ENCODE measurements at regions not wholly inside any gene's neighbourhood (a gene's known extent, or its start where the extent isn't known, plus 50 kb on each side); places are given as distances from the start of the nearest gene placed in this dataset.

- Mint-ChIP-seq H3K9me3 (ENCODE audit: low read depth) (peaks cover 9% of the 10 kb centered on the region), H3K27ac (no peak overlapping the region), H3K4me1 (no peaks in the 10 kb centered on the region), H3K36me3 (no peaks in the 10 kb centered on the region), H3K27me3 (no peaks in the 10 kb centered on the region), H3K4me3 (no peak overlapping the region)
- DNase-seq (no peak), ATAC-seq (no peak)
- CTCF ChIA-PET = no interaction called here
Observed at GRCh38 chr20:60968853-60969720, 283.0 kb upstream of the CDH4 start.

- CTCF ChIA-PET = no interaction called here
- H3K4me1 Mint-ChIP-seq = no peaks in the 10 kb centered on the region
- H3K4me3 Mint-ChIP-seq = no peak overlapping the region
- ATAC-seq (no peak), DNase-seq (no peak)
- no peaks in the 10 kb centered on the region for H3K36me3 Mint-ChIP-seq
- H3K27me3 Mint-ChIP-seq = no peaks in the 10 kb centered on the region
- no peak overlapping the region for H3K27ac Mint-ChIP-seq
- H3K9me3 Mint-ChIP-seq (ENCODE audit: low read depth) = peaks cover 9% of the 10 kb centered on the region
Observed at GRCh38 chr20:60970601-60971000, 281.5 kb upstream of the CDH4 start.

GRCh38 chr20:60974022-60974421 is 278.0 kb upstream of the CDH4 start:
- no peak for DNase-seq
- Mint-ChIP-seq H3K4me1 (no peaks in the 10 kb centered on the region), H3K27me3 (no peaks in the 10 kb centered on the region), H3K9me3 (ENCODE audit: low read depth) (peaks cover 5% of the 10 kb centered on the region), H3K4me3 (no peak overlapping the region), H3K27ac (no peak overlapping the region), H3K36me3 (no peaks in the 10 kb centered on the region)
- no peak for ATAC-seq
- CTCF ChIA-PET = no interaction called here

- CTCF ChIA-PET = no interaction called here
- Mint-ChIP-seq H3K36me3 (no peaks in the 10 kb centered on the region), H3K9me3 (ENCODE audit: low read depth) (peaks cover 5% of the 10 kb centered on the region), H3K4me1 (no peaks in the 10 kb centered on the region), H3K27me3 (no peaks in the 10 kb centered on the region), H3K27ac (no peak overlapping the region), H3K4me3 (no peak overlapping the region)
- ATAC-seq (no peak), DNase-seq (no peak)
Observed at GRCh38 chr20:60974441-60974945, 277.6 kb upstream of the CDH4 start.

GRCh38 chr20:60976139-60976538 is 275.9 kb upstream of the CDH4 start:
- Mint-ChIP-seq H3K4me3 (no peak overlapping the region), H3K36me3 (no peaks in the 10 kb centered on the region), H3K4me1 (no peaks in the 10 kb centered on the region), H3K27me3 (no peaks in the 10 kb centered on the region), H3K9me3 (ENCODE audit: low read depth) (peaks cover 11% of the 10 kb centered on the region), H3K27ac (no peak overlapping the region)
- no peak for ATAC-seq
- DNase-seq = no peak
- CTCF ChIA-PET = no interaction called here

GRCh38 chr20:60976913-60977312 is 275.1 kb upstream of the CDH4 start:
- peaks cover 11% of the 10 kb centered on the region for H3K9me3 Mint-ChIP-seq (ENCODE audit: low read depth)
- H3K4me1 Mint-ChIP-seq = no peaks in the 10 kb centered on the region
- ATAC-seq (no peak), DNase-seq (no peak)
- H3K4me3 Mint-ChIP-seq = no peak overlapping the region
- no peak overlapping the region for H3K27ac Mint-ChIP-seq
- CTCF ChIA-PET = no interaction called here
- H3K36me3 Mint-ChIP-seq = no peaks in the 10 kb centered on the region
- H3K27me3 Mint-ChIP-seq = no peaks in the 10 kb centered on the region

- H3K27me3 Mint-ChIP-seq = no peaks in the 10 kb centered on the region
- no peak overlapping the region for H3K27ac Mint-ChIP-seq
- H3K4me3 Mint-ChIP-seq = no peak overlapping the region
- H3K36me3 Mint-ChIP-seq = no peaks in the 10 kb centered on the region
- DNase-seq = no peak
- H3K4me1 Mint-ChIP-seq = no peaks in the 10 kb centered on the region
- H3K9me3 Mint-ChIP-seq (ENCODE audit: low read depth) = peaks cover 11% of the 10 kb centered on the region
- ATAC-seq = no peak
- CTCF ChIA-PET = no interaction called here
Observed at GRCh38 chr20:60977901-60978300, 274.2 kb upstream of the CDH4 start.

GRCh38 chr20:60984666-60985065 is 267.4 kb upstream of the CDH4 start:
- CTCF ChIA-PET = no interaction called here
- Mint-ChIP-seq H3K27me3 (no peaks in the 10 kb centered on the region), H3K4me1 (no peaks in the 10 kb centered on the region), H3K4me3 (no peak overlapping the region), H3K9me3 (ENCODE audit: low read depth) (peaks cover 9% of the 10 kb centered on the region), H3K27ac (no peak overlapping the region), H3K36me3 (no peaks in the 10 kb centered on the region)
- no peak for ATAC-seq
- DNase-seq = no peak

GRCh38 chr20:60986506-60987156 is 265.4 kb upstream of the CDH4 start:
- CTCF ChIA-PET = no interaction called here

GRCh38 chr20:60990061-60990460 is 262.0 kb upstream of the CDH4 start:
- Mint-ChIP-seq H3K4me3 (no peak overlapping the region), H3K4me1 (no peaks in the 10 kb centered on the region), H3K9me3 (ENCODE audit: low read depth) (peaks cover 4% of the 10 kb centered on the region), H3K27me3 (no peaks in the 10 kb centered on the region), H3K36me3 (no peaks in the 10 kb centered on the region), H3K27ac (no peak overlapping the region)
- no peak for DNase-seq
- CTCF ChIA-PET = no interaction called here
- ATAC-seq = no peak

More at GRCh38 chr20:60986506-60987156, 265.4 kb upstream of the CDH4 start:
- Mint-ChIP-seq H3K9me3 (ENCODE audit: low read depth) (peaks cover 3% of the 10 kb centered on the region), H3K36me3 (no peaks in the 10 kb centered on the region), H3K27me3 (no peaks in the 10 kb centered on the region), H3K4me1 (no peaks in the 10 kb centered on the region), H3K27ac (no peak overlapping the region), H3K4me3 (no peak overlapping the region)
- ATAC-seq (no peak), DNase-seq (no peak)

- ATAC-seq (no peak), DNase-seq (no peak)
- no peak overlapping the region for H3K27ac Mint-ChIP-seq
- CTCF ChIA-PET = no interaction called here
- H3K9me3 Mint-ChIP-seq (ENCODE audit: low read depth) = peaks cover 4% of the 10 kb centered on the region
- no peaks in the 10 kb centered on the region for H3K27me3 Mint-ChIP-seq
- no peak overlapping the region for H3K4me3 Mint-ChIP-seq
- no peaks in the 10 kb centered on the region for H3K36me3 Mint-ChIP-seq
- H3K4me1 Mint-ChIP-seq = no peaks in the 10 kb centered on the region
Observed at GRCh38 chr20:60990643-60991042, 261.4 kb upstream of the CDH4 start.

- no peaks in the 10 kb centered on the region for H3K36me3 Mint-ChIP-seq
Observed at GRCh38 chr20:60993433-60994044, 258.5 kb upstream of the CDH4 start.

GRCh38 chr20:60999250-60999649 is 252.8 kb upstream of the CDH4 start:
- no peaks in the 10 kb centered on the region for H3K36me3 Mint-ChIP-seq
- H3K4me3 Mint-ChIP-seq = no peak overlapping the region
- no peak overlapping the region for H3K27ac Mint-ChIP-seq
- CTCF ChIA-PET = no interaction called here
- ATAC-seq (no peak), DNase-seq (no peak)
- H3K4me1 Mint-ChIP-seq = no peaks in the 10 kb centered on the region
- no peaks in the 10 kb centered on the region for H3K9me3 Mint-ChIP-seq (ENCODE audit: low read depth)
- H3K27me3 Mint-ChIP-seq = no peaks in the 10 kb centered on the region

More at GRCh38 chr20:60993433-60994044, 258.5 kb upstream of the CDH4 start:
- H3K4me1 Mint-ChIP-seq = no peaks in the 10 kb centered on the region
- no peaks in the 10 kb centered on the region for H3K27me3 Mint-ChIP-seq
- no peak overlapping the region for H3K27ac Mint-ChIP-seq
- ATAC-seq = no peak
- H3K9me3 Mint-ChIP-seq (ENCODE audit: low read depth) = peaks cover 4% of the 10 kb centered on the region
- CTCF ChIA-PET = no interaction called here
- DNase-seq = no peak
- no peak overlapping the region for H3K4me3 Mint-ChIP-seq

- no peaks in the 10 kb centered on the region for H3K27me3 Mint-ChIP-seq
- H3K27ac Mint-ChIP-seq = no peak overlapping the region
- no peak overlapping the region for H3K4me3 Mint-ChIP-seq
- DNase-seq = no peak
- H3K9me3 Mint-ChIP-seq (ENCODE audit: low read depth) = no peaks in the 10 kb centered on the region
- CTCF ChIA-PET = no interaction called here
- H3K36me3 Mint-ChIP-seq = no peaks in the 10 kb centered on the region
- ATAC-seq = no peak
- H3K4me1 Mint-ChIP-seq = no peaks in the 10 kb centered on the region
Observed at GRCh38 chr20:61002090-61002489, 250.0 kb upstream of the CDH4 start.
